GM12878 (cell line): ENCODE measurements at regions not wholly inside any gene's neighbourhood (a gene's known extent, or its start where the extent isn't known, plus 50 kb on each side); places are given as distances from the start of the nearest gene placed in this dataset.

ENCODE experiments used
- ATAC-seq: fragments of 200-7000 bp; cut with Tn5 transposase; 3 replicates; pipeline ENCODE4 v1.9.1; 2020; ENCODE audit warnings: mild to moderate bottlenecking, moderate library complexity
- BruUV-seq: library from RNA; stranded (reverse); fragments of 400-500 nt; replicated peaks from 2 replicates; lab custom pipeline; 2021; lab: Mats Ljungman, UMichigan
- CTCF ChIA-PET: fragments of 300-600 bp; sonication (Branson Sonifier 250); formaldehyde crosslinking; extraction: SDS; loops from one replicate; lab custom pipeline; 2021; ENCODE audit warnings: inconsistent platforms; lab: Yijun Ruan, JAX
- POLR2A ChIA-PET: fragments of 350-600 bp; formaldehyde crosslinking; extraction: SDS; loops from one replicate; lab custom pipeline; 2021; ENCODE audit warnings: inconsistent platforms; lab: Charles Lee
- RAD21 ChIA-PET: fragments of 300-600 bp; sonication (Branson Sonifier 250); formaldehyde crosslinking; loops from one replicate; lab custom pipeline; 2023; ENCODE audit warnings: antibody characterized with exemption; ENCODE audit not compliant: unreplicated experiment; lab: Charles Lee
- SMC1A ChIA-PET: fragments of 300-600 bp; sonication (Branson Sonifier 250); formaldehyde crosslinking; loops from one replicate; lab custom pipeline; 2023; ENCODE audit not compliant: unreplicated experiment, uncharacterized antibody; lab: Charles Lee
- DNase-seq: peaks from one replicate; pipeline ENCODE4 v3.0.0-alpha.2; 2011; ENCODE audit warnings: low read depth, low spot score
- FAIRE-seq: peaks from 3 replicates; lab custom pipeline; 2011; peaks lifted over from hg19 to GRCh38; lab: Jason Lieb, UNC
- H2AFZ ChIP-seq: 2 replicates; pipeline ENCODE4 v1.6.0; 2011; ENCODE audit warnings: low read depth, low read length, control low read depth; ENCODE audit not compliant: control insufficient read depth
- H3K27ac ChIP-seq: 2 replicates; pipeline ENCODE4 v1.5.1; 2011; ENCODE audit warnings: control low read depth; ENCODE audit not compliant: control insufficient read depth, insufficient read depth
- H3K27me3 ChIP-seq, 2 experiments: replicated peaks in 1 of 2; 2 replicates each; pipeline versions ENCODE4 v1.6.0 to v1.6.1; 2011; ENCODE audit warnings: low read length in 1 of 2; ENCODE audit not compliant: control insufficient read depth in 2 of 2, insufficient read depth in 2 of 2
- H3K36me3 ChIP-seq, 2 experiments: 2 replicates each; pipeline ENCODE4 v1.5.1; 2011; ENCODE audit warnings: low read length in 1 of 2; ENCODE audit not compliant: control insufficient read depth in 2 of 2, insufficient read depth in 2 of 2
- H3K4me1 ChIP-seq: 2 replicates; pipeline ENCODE4 v1.6.1; 2011; ENCODE audit warnings: mild to moderate bottlenecking, low read length, moderate library complexity, mixed read lengths; ENCODE audit not compliant: control insufficient read depth, insufficient read depth
- H3K4me2 ChIP-seq: 2 replicates; pipeline ENCODE4 v1.6.0; 2011; ENCODE audit warnings: control low read depth; ENCODE audit not compliant: control insufficient read depth, insufficient read depth
- H3K4me3 ChIP-seq: fragments of 200-600 bp; sonication (generic); 2 replicates; pipeline ENCODE4 v1.5.1; 2016
- H3K79me2 ChIP-seq: 2 replicates; pipeline ENCODE4 v1.6.0; 2011; ENCODE audit warnings: low read length; ENCODE audit not compliant: control insufficient read depth, insufficient read depth
- H3K9ac ChIP-seq: 2 replicates; pipeline ENCODE4 v1.8.0; 2011; ENCODE audit warnings: low read length, control low read depth, mixed read lengths; ENCODE audit not compliant: control insufficient read depth, insufficient read depth
- H3K9me3 ChIP-seq: replicated peaks from 3 replicates; pipeline ENCODE4 v1.5.1; 2011; ENCODE audit warnings: mild to moderate bottlenecking, low read length; ENCODE audit not compliant: control insufficient read depth, insufficient read depth
- H4K20me1 ChIP-seq: 2 replicates; pipeline ENCODE4 v1.6.0; 2011; ENCODE audit not compliant: control insufficient read depth, insufficient read depth
- CEBPZ ChIP-seq: fragments of 150-350 bp; IDR thresholded peaks from 2 replicates; pipeline ENCODE4 v1.6.1; 2016; ENCODE audit warnings: low read depth, low read length
- CHD4 ChIP-seq: fragments of 200-600 bp; sonication (generic); IDR thresholded peaks from 2 replicates; pipeline ENCODE4 v1.6.1; 2016; ENCODE audit warnings: mild to moderate bottlenecking
- GATAD2B ChIP-seq: fragments of 450-650 bp; conservative IDR thresholded peaks from 2 replicates; pipeline ENCODE4 v1.6.1; 2017; ENCODE audit warnings: low read depth, mild to moderate bottlenecking, moderate library complexity
- HDAC6 ChIP-seq: fragments of 200-600 bp; sonication (generic); IDR thresholded peaks from one replicate; pipeline ENCODE4 v1.8.0; 2017; ENCODE audit warnings: antibody characterized with exemption; ENCODE audit not compliant: unreplicated experiment
- KDM1A ChIP-seq: fragments of 200-600 bp; sonication (generic); IDR thresholded peaks from 2 replicates; pipeline ENCODE4 v1.6.1; 2016; ENCODE audit warnings: borderline replicate concordance
- NR2C2 ChIP-seq: IDR thresholded peaks from 2 replicates; pipeline ENCODE4 v1.6.1; 2011; ENCODE audit warnings: borderline replicate concordance, low read depth; ENCODE audit not compliant: control insufficient read depth, insufficient read length
- POLR2A ChIP-seq: IDR thresholded peaks from 2 replicates; pipeline ENCODE4 v1.6.1; 2011; ENCODE audit warnings: low read depth, mild to moderate bottlenecking, low read length
- RCOR1 ChIP-seq: conservative IDR thresholded peaks from 2 replicates; pipeline ENCODE4 v1.6.1; 2012; ENCODE audit warnings: low read depth, low read length, improper control_type of control experiment
- SIX5 ChIP-seq: IDR thresholded peaks from 2 replicates; pipeline ENCODE4 v1.6.1; 2011; ENCODE audit warnings: mild to moderate bottlenecking, low read depth, low read length, moderate library complexity; ENCODE audit not compliant: severe bottlenecking
- SMAD5 ChIP-seq: IDR thresholded peaks from 2 replicates; pipeline ENCODE4 v1.6.1; 2016; ENCODE audit warnings: antibody characterized with exemption, low read depth
- SREBF1 ChIP-seq: IDR thresholded peaks from 2 replicates; pipeline ENCODE4 v1.6.1; 2012; ENCODE audit warnings: mild to moderate bottlenecking, low read length
- STAT1 ChIP-seq: fragments of 450-650 bp; conservative IDR thresholded peaks from 2 replicates; pipeline ENCODE4 v1.6.1; 2014; ENCODE audit warnings: antibody characterized with exemption, mild to moderate bottlenecking
- STAT3 ChIP-seq: IDR thresholded peaks from 2 replicates; pipeline ENCODE4 v1.6.1; 2011; ENCODE audit warnings: low read depth, low read length, improper control_type of control experiment
- SUPT20H ChIP-seq: IDR thresholded peaks from 2 replicates; pipeline ENCODE4 v1.6.1; 2011; ENCODE audit warnings: low read depth, mild to moderate bottlenecking, low read length, moderate library complexity, borderline replicate concordance; ENCODE audit not compliant: control insufficient read depth
- YBX1 ChIP-seq: fragments of 450-650 bp; IDR thresholded peaks from 2 replicates; pipeline ENCODE4 v1.6.1; 2016; ENCODE audit warnings: antibody characterized with exemption
- ZNF274 ChIP-seq: IDR thresholded peaks from one replicate; pipeline ENCODE4 v1.8.0; 2011; ENCODE audit not compliant: insufficient read length, insufficient read depth
- WGBS: methylation state at CpG from one replicate; pipeline ENCODE4 v1.1.6; 2016; ENCODE audit warnings: low lambda C conversion rate; ENCODE audit not compliant: insufficient replicate concordance, insufficient coverage; ENCODE audit errors: missing lambda C conversion rate; 5-methylcytosine and 5-hydroxymethylcytosine counted together
- in situ Hi-C: fragments of 300-500 bp; cut with MboI; formaldehyde crosslinking; loops from 9 replicates; pipeline ENCODE4 v1.14.3; 2018; ENCODE audit warnings: mixed read lengths
- intact Hi-C: fragments of 100-400 bp; cut with micrococcal nuclease; formaldehyde crosslinking; loops from one replicate; pipeline ENCODE4 v1.14.2; 2022; ENCODE audit not compliant: unreplicated experiment

GRCh38 chr1:37294096-37294495 is 180.3 kb upstream of the ZC3H12A start:
- H3K4me3 ChIP-seq: no peak overlapping the region
- H3K4me2 ChIP-seq: peak overlapping the region; percentile 46; the same call in 1 of the 2 replicates
- ChIA-PET POLR2A (interaction anchor here (0.7 kb wide), 2 partner anchors 76 to 397 kb away, joined by 4 to 5 read pairs; no protein-coding TSS in a partner anchor), RAD21 (interaction anchor here (0.7 kb wide), 2 partner anchors 9 to 27 kb away, joined by 4 read pairs; no protein-coding TSS in a partner anchor), SMC1A (no interaction called here), CTCF (no interaction called here)
- in situ Hi-C loops (no loop called here), intact Hi-C loops (no loop called here)
- peaks cover 34% of the 10 kb centered on the region for H3K4me1 ChIP-seq
- H3K9me3 ChIP-seq: peaks cover 2% of the 10 kb centered on the region; the same call in 1 of the 3 replicates
- no peak for ATAC-seq
- WGBS: 83% methylated on average over 4 of the region's 4 CpGs
- TF ChIP-seq SUPT20H (no peak), ZNF274 (no peak)
- H3K9ac ChIP-seq: no peak overlapping the region
- no peaks in the 10 kb centered on the region for H3K79me2 ChIP-seq
- FAIRE-seq: no peak
- DNase-seq: no peak
- no peaks in the 10 kb centered on the region for H3K36me3 ChIP-seq
- H4K20me1 ChIP-seq: no peaks in the 10 kb centered on the region
- H3K27me3 ChIP-seq: no peaks in the 10 kb centered on the region; a peak in 1 of 4 replicates
- no TSS peak for BruUV-seq
- no peak overlapping the region for H2AFZ ChIP-seq
- no peak overlapping the region for H3K27ac ChIP-seq

- TF ChIP-seq SREBF1: no peak
- TF ChIP-seq RCOR1: no peak
- TF ChIP-seq YBX1: no peak
- TF ChIP-seq CHD4: no peak
- no peak for TF ChIP-seq KDM1A
- no peak for TF ChIP-seq GATAD2B
- TF ChIP-seq POLR2A: no peak
- no peak for TF ChIP-seq SIX5
- TF ChIP-seq STAT1: no peak
- TF ChIP-seq HDAC6: no peak
- TF ChIP-seq STAT3: no peak
- no peak for TF ChIP-seq NR2C2
- TF ChIP-seq SMAD5: no peak
- no peak for TF ChIP-seq CEBPZ
- ATAC-seq (no peak), FAIRE-seq (no peak), DNase-seq (no peak)
- ChIA-PET RAD21 (no interaction called here), SMC1A (no interaction called here), CTCF (no interaction called here), POLR2A (no interaction called here)
- H3K9ac ChIP-seq: no peak overlapping the region
- in situ Hi-C loops (no loop called here), intact Hi-C loops (no loop called here)
- no peak overlapping the region for H3K4me2 ChIP-seq
- WGBS: 73% methylated on average over 6 of the region's 6 CpGs
- no peaks in the 10 kb centered on the region for H3K36me3 ChIP-seq
- H3K27ac ChIP-seq: no peak overlapping the region
- H2AFZ ChIP-seq: no peak overlapping the region
- H3K27me3 ChIP-seq: no peaks in the 10 kb centered on the region; a peak in 1 of 4 replicates
- no TSS peak for BruUV-seq
- H3K4me3 ChIP-seq: no peak overlapping the region
- H3K9me3 ChIP-seq: no peaks in the 10 kb centered on the region; the same call in 2 of the 3 replicates
- no peaks in the 10 kb centered on the region for H4K20me1 ChIP-seq
- H3K79me2 ChIP-seq: no peaks in the 10 kb centered on the region
- H3K4me1 ChIP-seq: peaks cover 29% of the 10 kb centered on the region
Measured at GRCh38 chr1:37294529-37294928, 179.9 kb upstream of the ZC3H12A start.
